ENCODE measurements at regions not wholly inside any gene's neighbourhood (a gene's known extent, or its start where the extent isn't known, plus 50 kb on each side); places are given as distances from the start of the nearest gene placed in this dataset.

DNA sequence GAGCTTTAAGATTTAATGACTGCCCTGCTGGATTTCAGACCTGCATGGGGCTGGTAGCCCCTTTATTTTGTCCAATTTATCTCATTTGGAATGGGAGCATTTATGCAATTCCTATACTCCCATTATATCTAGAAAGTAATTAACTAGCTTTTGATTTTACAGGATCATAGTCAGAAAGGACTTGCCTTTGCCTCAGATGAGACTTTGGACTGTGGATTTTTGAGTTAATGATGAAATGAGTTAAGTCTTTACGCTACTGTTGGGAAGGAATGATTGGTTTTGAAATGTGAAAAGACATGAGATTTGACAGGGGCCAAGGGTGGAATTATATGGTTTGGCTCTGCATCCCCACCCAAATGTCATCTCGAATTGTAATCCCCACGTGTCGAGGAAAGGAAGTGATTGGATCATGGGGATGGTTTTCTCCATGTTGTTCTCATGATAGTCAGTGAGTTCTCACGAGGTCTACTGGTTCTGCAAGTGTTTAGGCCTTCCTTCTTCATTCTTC, 213.1 kb upstream of the DCN start:
- no peak for DNase-seq (ENCODE audit: low read depth)

DNA sequence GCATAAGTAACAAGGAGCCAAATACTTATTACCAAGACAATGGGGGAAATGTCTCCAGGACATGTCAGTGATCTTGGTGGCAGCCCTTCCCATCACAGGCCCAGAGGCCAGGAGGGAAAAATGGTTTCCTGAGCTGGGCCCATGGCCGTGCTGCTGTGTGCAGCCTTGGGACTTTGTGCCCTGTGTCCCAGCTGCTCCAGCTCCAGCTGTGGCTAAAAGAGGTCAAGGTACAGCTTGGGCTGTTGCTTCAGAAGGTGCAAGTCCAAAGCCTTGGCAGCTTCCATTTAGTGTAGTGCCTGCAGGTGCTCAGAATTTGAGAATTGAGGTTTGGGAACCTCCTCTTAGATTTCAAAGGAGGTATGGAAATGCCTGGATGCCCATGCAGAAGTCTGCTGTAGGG, 212.3 kb upstream of the DCN start:
- DNase-seq (ENCODE audit: low read depth) = no peak

DNA sequence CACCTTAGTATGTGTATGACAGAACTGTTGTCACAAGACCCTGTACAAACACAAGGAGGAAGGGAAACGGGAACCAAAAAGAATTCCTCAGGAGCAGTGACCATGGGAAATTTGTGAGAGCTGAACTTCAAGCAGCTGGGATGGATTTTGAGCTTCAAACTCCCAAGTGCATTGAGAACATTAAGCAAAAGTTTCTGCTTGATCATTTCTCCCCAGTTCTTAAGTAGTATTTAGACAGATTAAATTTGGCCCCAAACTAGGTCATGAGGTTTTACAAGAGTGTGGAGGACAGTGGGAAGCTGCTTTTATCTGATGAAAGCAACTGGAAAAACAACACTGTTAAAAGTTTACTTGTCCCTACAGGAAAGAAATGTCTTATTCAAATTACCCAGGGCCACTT, 206.0 kb upstream of the DCN start:
- DNase-seq (ENCODE audit: low read depth) = no peak

DNA sequence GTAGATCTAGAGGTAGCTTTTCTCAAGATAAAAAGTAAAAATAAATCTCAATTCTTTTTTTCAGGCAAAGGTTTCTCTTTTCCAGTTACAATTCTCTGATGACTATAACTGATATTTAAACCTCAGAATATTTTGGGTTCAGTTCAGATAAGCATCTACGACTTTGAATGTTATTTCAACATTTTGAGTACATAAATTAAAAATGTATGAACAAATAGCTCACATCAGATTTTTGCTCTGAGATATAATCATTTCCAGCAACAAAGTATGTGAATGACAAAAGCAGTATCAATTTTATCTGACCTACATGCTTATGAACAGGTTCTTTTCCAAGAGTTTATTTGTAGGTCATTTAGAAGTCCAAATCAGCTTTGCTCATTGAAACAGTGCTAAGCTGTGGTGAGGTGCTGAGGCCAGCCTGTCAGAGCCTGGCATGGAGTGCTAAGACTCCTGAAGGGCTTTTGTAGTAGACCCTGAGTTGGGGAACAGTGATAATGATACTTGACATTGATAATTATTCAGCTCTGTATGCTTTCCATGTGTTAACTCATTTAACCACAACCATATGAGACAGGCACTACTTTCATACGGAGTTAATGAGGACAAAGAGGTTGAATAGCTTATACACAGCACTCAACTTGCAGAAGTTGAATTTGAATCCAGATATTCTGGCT, 205.0 kb upstream of the DCN start:
- DNase-seq (ENCODE audit: low read depth) = no peak

DNA sequence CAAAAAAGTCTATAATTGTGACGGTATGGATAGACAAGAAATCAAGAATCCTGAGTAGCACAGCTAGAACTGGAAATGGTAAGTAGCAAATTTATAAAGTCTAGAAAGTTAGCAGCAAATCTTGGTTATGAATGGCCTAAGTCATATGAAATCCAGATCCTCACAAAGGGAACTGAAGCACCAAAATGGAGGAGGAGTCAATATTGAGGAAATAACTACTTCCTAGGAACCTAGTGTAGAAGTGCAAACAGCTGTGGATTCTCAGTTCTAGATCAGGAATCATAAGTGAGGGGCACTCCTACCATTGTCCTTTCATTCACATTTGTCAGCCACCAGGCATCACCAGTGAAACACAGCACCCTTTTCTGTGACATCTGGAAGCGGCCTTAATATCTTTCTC, 202.2 kb upstream of the DCN start:
- no peak for DNase-seq (ENCODE audit: low read depth)

DNA sequence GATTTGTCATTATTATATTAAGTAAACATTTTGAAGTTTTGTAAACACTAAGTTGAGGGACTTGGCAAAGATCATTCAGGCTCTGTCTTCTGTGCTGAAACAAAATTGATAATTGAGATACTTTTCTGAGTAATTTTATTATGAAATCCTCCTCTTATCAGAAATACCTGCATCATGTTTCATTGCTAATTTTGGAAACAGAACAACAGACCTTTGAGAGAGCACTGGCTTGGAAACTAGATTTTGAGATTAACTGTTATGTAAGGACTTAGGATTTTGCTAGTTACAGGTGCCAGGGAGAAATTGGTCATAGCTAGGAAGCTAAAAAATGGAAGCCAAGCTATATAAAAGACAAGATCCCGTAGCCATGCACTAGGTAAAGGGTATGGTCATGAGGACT, 201.7 kb upstream of the DCN start:
- DNase-seq (ENCODE audit: low read depth) = no peak

DNA sequence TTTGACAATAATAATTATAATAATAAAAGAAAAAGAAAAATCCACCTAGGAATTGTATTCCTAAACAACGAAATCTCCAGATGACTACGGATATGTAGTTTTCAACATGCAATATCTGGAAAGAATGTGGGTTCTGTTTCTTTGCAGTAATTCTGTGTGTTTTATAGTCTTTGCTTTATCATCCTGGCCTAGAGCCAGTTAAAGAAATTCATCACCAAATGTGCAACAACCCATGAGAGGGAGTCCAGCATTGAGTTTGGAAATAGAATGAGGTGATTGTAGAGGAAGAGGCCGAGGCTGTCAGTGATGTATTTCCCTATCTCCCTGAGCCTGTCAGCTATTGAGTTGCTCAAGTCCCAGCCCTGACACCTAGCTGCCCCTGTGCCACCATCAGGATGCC, 200.5 kb upstream of the DCN start:
- no peak for DNase-seq (ENCODE audit: low read depth)

DNA sequence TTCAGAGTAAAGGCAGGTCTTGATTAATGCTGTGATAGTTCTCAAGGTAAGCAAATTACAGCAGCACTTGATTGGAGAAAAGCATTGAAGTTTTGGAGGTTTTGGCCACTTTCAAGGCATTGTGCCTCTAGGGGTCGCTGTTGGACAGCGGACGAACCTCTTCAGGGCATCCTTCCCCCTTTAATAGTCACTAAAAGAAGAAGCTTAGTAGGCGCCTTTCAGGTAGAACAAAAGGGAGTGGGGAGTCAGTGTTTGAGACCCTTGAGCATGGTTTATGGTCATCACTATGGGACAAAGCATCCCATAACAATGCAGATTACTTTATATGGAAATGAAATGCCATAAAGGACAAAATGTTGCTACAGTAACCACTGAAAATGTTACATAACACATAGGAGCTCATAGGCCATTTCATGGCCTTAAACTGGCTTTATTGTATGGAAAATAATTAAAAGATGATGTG, 199.5 kb upstream of the DCN start:
- DNase-seq (ENCODE audit: low read depth) = peak; percentile 59

DNA sequence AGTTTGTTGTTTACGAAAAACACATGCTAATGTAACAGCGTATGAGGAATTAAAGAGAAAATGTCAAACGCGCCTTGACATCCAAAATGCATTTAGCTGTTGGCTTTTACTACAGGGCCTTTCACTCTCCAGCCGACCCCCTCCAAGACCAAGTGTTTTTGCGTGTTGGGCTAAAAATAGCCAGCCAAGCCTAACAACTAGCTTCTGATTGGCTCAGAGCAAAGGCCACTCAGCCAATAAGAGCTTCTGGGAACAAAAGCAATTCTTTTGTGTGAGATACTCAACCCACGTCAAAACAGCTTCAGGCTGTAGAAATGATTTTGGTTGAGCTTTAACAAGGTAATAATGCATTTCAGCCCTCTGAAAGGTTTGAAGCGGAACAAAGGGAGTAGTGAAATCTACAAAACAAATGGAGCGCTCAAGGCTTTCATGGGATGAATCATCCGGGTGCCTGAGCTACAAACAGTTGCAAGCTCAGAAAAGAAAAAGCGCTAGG, 198.7 kb upstream of the DCN start:
- peak; percentile 40 for DNase-seq (ENCODE audit: low read depth)

DNA sequence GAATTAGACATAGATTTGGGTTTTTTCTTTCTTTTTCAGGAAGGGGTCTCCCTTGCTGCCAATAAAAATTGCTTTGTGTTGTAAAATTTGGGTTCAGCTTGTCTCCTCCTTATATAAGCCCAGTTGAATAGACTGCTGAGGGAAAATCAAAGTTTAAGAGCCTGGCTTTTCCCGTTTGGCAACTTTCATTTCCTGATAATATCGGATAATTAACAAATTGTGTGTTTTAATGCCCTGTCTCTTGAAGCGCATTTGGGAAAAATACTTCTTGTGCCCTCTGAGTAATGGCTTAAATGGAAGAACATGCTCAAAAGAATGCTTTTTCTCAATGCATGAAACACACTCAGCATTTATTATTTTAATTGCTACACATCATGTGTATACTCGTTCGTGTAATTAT, 198.0 kb upstream of the DCN start:
- DNase-seq (ENCODE audit: low read depth) = no peak

DNA sequence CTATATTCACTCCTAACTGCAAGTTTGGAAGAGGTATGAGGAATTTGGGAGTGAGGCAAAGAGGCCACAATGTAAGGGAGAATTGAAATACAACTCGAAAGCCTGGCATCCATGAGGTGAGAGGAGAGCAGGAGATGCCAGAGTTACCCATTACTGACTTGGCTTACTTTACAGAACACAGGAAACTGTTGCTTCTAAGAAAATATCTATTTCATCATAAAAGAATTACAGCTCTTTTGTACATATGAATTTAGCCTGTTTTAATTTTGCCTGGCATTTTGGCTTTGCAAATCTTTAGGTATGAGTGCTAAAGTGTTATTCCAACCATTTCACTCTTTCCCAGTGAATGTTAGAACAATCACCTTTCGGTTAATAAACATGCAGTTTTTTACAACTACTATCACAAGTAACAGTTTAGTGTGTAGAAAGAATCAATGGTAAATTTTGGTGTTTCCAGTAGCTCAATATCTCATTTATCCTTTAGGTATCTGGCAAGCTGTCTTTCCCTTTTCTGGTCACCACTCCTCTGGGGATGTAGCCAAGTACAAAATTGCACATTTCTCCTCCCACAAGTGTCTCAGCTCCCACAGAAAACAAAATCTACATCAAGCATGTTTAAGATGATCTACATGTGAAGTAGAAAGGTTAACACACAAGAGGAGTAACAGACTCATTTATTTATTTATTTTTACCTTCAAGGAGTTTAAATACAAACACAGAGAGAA, 196.6 kb upstream of the DCN start:
- no peak for DNase-seq (ENCODE audit: low read depth)

DNA sequence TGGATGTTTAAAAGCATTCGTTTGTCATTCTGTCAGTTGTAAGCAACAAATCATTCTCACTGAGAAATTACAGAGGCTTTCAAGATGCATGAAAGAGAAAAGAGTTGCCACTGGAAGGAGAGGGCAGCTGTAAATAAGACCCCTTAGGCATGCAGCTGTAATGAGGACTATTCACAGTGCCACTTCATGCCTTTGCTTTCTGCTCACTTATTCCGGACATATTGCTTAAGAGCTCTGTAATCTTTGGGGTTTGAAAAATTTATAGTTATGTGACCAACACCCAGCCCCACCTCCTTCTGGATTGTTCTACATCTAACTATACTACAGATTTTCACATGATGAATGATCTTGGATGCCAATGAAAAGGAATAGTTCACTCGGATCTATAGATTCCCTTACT, 194.8 kb upstream of the DCN start:
- DNase-seq (ENCODE audit: low read depth) = no peak

DNA sequence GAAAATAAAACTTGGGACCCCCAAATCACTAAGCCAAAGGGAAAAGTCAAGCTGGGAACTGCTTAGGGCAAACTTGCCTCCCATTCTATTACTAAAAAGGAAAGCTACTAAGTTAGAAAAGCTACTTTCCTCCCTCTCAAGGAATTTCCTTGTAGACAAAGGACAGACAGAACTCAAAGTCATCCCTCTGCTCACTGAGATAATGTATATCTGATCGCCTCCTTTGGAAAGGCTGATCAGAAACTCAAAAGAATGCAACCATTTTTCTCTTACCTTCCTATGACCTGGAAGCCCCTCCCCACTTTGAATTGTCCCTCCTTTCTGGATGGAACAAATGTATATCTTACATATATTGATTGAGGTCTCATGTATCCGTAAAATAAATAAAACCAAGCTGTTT, 190.5 kb upstream of the DCN start:
- DNase-seq (ENCODE audit: low read depth) = no peak

DNA sequence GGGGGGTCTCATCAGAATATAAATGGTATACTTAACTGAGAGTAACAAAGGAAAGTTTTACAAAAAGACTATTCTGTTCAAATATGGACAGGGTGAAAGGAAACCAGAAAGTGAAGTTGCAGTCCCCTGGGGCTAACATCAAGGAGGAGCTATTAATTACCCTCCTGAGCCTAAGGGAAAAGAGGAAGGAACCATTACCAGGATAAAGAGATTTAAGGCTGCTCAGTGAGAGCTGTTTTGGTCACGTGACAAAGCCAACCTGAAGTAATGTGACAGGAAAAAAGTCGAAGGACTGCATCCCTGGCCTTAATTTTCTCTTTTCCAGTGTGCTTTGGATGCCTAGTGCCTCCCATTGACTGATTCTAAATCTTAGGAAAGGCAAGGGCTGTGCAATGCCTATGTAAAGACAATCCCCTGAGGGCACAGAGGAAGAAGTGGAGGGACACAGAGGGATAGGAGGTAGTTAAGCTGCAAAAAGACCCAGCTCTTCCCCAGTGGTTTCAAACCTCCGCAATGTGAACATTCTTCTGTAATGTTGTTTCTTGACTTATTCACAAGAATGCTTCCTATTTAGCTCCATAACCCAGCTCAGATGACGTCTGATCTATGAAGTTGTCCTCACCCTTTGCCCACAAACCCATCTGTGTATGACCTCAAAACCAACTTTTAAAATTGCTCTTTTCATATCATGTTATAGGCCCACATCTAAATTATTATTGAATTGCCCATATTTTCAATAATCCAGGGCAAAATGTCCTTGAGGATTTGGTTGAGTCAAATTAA, 187.7 kb upstream of the DCN start:
- no peak for DNase-seq (ENCODE audit: low read depth)

DNA sequence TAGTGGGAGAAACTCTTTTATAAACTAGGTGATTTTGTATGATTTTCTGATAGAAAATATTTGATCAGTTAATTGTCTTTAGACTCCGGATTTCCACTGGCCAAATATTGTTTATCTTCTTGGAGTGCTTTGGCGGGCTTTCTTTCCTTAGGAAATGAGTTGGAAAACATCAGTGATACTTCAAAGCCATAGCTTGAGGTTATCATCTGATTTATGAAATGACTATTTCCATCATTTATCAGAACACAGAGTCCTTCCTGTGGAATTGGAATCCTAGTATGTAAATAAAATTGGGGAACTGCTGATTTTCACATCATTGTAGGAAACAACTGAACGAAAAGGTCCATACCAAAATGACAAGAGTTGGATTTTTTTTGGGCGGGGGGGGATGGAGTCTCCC, 186.0 kb upstream of the DCN start:
- DNase-seq (ENCODE audit: low read depth) = no peak

DNA sequence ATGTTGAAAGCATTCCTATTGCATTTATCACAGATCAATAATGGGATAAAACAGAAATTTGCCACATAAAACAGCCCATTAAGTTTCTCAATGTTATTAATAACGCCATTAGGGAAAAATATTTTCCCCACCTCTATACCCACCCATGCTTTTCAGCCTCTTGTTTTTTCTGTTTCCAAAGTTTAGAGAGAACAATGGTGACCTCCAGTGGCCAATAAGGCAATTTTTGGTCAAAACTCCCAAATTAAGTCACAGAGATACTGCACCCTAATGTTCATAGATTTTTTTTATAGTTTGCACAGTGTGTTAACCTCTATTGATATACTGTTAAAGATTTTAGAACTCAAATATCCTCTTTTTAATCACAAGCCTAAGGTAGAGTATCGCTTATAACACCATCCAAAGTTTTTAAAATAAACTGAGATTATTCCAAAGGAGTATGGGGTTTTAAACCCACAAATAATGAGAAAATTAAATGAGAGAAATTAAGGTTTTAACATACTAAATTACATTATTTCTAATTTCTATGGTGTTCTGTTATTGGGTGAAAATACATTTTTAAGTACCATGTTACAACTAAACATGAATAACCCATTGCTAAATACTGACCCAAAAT, 184.7 kb upstream of the DCN start:
- peak; percentile 9 for DNase-seq (ENCODE audit: low read depth)

DNA sequence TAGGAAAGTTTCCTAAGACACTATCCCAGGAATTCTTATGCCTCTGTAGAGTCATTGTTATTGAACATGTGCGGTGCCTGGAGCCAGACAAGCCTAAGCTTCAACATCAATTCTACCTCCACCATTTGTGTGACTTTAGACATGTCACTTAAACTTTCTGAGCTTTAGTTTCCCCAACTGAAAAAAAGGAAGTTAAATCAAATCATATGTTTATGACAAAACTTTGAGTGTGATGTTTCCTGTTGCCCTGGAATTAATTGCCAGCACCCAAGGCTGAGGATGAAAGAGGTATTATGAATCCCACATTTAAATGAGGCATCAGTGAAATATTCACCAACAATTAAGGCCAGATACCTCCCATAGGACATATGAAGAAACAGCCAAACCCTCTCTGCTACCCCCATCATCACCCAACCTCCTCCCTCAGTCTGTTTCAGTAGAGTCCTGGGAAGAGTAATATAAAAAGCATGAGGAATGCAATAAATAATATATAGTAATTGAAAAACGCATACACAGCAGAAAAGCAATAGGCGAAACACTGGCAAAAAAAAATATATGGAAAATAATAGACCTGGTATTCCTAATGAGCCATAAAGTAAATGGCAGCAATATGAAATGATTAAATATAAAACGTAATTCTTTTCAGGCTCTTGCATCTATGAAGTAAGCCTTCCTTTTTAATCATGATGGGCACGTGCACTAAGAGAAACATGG, 182.0 kb upstream of the DCN start:
- DNase-seq (ENCODE audit: low read depth) = no peak

DNA sequence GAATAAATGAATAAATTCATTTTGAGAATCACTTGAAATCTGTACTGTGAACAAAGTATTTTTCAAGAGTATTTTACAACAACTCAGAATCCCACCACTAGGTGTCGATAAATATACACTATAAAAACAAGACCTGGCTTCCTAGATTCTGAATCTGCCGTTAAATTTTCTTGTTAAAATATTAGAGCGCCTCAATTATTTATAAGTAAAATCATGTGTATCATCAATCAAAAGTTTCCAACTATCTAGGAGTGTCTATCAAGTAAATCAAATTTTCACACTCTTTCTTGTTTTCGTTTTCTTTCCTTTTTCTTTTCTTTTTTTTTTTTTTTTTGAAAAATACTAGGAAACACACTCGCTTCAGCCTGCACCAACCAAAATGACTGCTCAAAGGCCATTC, 179.2 kb upstream of the DCN start:
- DNase-seq (ENCODE audit: low read depth) = peak; percentile 26

DNA sequence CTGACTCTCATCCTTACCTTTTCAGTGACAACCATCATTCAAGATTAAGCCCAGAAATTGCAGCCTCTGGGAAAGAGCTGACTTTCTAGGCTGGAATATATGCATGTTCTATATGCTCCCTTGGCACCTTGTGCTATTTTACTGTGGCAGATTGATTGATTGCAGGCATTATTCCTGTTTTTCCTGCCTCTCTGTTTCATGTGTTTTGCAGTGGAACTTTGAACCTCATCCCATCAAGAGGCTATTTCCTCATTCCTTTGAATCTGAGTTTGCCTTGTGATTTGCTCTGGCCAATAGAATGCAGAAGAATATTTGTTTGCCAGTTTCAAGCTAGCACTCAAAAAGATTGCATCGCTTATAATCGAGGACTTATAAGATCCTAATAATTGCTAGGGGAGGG, 174.8 kb upstream of the DCN start:
- DNase-seq (ENCODE audit: low read depth) = no peak

DNA sequence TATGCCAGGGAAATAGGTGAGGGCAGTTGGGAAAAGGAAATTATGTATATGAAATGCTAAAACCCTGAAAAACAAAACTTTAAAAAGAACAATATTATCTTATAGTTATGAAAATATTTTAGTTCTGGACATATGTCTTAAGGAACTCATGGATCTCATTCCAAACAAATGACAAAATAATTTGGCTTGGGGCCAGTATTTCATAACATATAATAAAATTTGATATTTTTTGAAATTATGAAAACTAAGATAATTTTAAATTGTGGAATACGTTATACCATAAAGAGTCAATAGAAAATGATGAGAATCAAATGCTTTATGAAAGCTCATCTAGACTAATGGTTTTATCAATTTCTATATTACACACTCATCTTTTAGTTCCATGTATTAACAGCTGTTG, 173.8 kb upstream of the DCN start:
- DNase-seq (ENCODE audit: low read depth) = no peak

DNA sequence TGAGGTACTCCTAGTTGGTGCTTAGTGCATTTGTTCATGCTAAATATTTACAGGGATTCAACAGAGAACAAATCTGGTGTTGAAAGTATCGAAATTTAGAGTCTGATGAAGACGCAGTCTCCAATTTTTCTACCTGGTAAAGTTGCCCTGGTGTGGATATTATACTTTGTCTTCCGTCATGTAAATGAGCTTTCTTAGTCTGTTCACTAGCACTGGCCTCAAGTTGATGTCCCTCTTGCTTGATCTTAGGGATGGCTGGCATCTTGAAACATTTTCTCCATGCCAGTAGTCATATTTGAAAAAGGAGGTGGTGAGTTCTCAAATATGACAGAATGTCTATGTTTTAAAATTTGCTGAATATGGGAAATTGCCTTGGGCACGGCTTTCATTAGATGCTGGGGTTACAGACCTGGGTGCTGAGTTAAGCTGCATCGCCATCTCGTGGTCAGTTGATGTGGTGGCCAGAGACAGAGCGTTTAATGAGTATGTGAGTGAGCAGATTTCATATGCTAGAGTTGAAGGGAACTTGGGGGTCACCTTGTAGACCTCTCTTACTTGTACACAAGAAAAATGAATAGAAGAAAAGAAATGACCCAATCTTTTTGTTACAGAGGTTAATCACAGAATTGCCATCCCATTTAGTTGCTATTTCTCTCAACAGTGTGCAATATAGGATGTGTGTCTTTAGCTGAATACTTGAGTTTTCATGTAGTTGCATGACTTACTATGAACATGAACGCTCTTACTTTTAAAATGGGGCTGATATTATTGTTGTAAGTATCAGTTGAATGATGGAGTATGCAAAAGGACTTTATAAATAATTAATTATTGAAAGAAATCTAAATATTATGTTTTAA, 172.8 kb upstream of the DCN start:
- peak; percentile 52 for DNase-seq (ENCODE audit: low read depth)
